Inferior parietal cortex (tissue), 1 donor: ENCODE measurements at regions not wholly inside any gene's neighbourhood (a gene's known extent, or its start where the extent isn't known, plus 50 kb on each side); places are given as distances from the start of the nearest gene placed in this dataset.
"Not testable (repeated sequence)": the region's sequence is repeated elsewhere in the genome, so short reads cannot be mapped to it uniquely, and the experiment has no call there.

Experiments used
- DNase-seq: peaks from one replicate; pipeline ENCODE4 v3.0.0-alpha.2; 2016; ENCODE audit errors: extremely low spot score

DNA sequence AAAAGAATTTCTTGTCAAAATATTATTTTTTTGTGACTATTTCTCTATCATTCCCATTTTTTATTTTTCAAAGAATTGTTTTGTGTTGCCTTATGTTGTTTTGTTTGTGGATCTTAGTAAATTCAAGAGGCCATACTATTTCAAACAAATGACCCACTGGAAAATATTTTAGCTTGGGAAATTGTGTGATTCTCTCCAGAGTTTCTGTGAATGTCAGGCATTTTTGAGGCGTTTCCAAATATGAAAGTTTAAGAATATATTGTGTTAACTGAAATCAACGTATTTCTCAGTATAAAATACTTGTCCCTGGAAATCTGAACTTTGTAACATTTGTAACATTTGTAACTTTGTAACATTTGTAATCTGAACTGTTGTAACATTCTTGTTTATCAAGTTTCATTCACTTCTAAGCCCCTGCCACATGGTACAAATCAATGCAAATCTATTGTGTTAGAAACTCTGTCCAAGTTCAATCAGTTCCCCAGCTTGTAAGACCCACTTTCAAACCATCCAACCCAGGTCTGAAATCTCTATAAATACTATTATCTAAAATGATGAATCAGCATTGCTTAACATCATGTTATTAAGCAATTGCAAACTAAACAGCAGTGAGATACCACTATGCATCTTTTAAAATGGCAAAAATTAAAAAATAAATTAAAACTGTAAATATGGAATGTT lies 465.4 kb upstream of the GRID2 start:
- DNase-seq: no peak

DNA sequence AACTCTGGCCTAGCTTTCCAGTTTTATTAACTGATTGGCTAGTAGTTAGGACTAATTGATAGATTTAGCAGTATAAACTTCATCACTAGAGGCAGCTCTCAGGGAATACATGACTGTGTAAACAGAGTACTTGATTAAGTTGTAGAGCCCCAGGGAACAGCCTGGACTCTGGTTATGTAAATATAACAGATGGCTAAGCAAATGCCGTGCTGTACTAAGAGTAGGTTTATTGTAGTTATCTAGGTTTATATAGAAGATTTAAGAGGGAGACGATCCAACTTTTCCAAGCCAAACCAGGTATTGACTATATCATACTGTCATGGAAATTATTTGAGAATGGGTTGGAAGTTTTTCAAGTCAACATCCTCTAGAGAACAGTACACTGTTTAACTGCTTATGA lies 463.4 kb upstream of the GRID2 start:
- DNase-seq: no peak

DNA sequence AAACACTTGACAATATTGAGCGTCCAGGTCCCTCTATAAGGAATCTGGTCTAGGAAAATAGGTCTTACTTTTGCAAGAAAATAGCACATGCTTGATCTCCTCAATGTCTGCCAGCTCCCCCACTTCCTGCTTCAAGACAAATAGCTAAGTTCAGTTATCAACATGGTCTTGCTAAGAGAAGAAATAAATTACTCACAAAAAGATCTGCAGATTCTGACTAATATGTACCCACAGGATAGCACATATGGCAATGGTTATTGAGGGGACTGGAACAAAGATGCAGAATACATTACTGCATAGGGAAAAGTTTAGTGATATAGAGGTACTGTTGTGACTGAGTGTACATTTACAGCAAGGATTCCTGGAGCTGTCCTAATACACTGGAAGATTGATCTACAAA lies 457.5 kb upstream of the GRID2 start:
- no peak for DNase-seq

DNA sequence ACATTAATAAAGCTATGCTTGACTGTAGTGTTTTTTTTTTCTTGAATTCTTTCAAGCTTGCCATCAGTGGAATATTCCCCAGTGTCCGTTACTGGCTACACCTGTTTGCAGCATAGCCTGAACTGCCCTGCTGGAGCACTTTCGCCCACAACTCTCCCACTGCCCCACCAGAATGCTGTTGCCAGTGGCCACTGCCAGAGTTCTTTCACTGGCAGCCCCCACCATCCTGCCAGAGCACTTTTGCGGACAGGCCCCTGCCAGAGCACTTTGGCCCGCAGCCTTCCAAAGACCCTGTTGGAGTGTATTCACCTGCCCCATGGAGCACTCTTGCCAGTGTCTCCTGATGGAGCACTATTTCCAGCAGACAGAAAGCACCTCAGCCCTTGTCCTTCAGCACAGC lies 452.3 kb upstream of the GRID2 start:
- DNase-seq: no peak

DNA sequence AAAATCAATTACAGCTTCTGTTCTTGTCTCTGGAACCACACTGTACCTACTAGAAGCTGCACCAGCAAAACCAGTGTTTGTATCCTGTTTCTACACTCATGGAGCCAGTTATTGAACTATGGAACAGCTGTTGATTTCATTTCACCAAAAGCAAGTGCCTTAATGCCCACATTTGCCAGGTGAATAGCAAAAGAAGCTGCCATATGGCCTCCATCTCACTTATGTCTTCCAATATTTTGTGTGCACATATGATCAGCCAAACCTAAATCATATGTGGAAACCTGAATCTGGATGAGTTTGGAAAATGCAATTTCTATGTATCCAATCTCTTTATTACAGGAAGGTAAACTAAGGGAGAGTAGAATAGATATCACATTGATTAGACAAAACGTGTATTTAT lies 415.8 kb upstream of the GRID2 start:
- no peak for DNase-seq

DNA sequence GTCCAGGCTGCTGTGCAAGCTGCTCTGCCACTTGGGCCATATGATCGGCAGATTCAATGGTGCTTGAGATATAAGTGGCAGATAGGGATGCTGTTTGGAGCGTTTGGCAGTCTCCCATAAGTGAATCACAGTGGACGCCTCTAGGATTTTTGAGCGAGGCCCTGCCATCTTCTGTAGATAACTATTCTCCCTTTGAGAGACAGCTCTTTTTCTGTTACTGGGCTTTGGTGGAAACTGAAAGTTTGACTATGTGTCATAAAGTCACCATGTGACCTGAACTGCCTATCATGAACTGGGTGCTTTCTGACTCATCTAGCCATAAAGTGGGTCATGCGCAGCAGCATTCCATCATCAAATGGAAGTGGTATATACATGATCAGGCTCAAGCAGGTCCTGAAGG lies 412.5 kb upstream of the GRID2 start:
- not testable (repeated sequence) for DNase-seq

DNA sequence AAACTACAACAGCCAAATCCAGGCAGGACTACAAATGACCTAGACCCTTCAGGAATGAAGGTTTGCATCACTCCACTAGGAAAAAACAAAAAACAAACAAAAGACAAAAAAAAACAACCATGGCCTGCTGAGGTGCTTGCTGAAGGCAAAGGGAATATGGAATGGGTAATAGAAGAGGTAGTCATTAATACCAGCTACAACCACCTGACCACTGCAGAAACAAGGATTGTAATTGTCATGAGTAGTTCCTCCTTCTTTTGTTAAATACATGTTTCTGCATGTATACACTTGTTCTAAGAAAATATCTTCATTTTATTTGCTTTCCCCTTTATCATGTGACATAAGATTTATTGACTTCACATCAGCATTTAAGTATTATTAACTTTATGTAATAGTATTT lies 409.8 kb upstream of the GRID2 start:
- no peak for DNase-seq

DNA sequence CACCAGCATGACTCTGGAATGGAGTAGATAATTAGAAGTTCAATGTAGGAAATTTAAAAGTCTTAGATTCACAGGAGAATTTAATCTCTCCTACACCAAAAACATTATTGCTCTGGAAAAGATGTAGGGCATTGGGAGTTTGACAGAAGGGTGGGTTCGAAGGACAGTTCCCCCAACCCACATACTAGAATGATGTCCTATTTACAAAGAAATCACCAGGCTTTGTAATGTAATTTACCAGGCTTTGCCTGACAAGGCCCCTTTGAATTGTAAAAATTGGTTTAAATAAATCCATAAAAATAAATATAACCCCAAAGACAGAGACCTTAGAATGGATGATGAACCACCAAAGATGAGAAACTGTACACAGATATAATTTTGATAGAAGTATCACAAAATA lies 399.2 kb upstream of the GRID2 start:
- DNase-seq: no peak

DNA sequence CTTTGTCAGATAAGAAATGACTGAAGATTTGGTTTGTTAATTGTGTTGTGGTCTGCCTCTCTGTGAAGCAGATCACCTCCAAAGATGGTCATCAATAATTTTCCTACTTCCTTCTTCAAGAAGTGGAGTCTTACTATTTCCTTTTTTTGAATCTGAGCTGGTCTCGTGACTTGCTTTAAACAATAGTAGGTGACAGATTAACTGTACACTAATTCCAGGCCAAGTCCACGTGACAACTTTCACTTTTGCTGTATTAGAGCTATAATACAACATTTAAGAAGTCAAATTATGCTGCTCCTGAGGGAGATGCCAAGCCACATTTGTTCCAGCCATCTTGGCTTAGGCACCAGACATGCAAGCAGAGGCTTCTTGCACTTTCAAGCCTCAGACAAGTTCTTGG lies 393.8 kb upstream of the GRID2 start:
- DNase-seq: no peak

DNA sequence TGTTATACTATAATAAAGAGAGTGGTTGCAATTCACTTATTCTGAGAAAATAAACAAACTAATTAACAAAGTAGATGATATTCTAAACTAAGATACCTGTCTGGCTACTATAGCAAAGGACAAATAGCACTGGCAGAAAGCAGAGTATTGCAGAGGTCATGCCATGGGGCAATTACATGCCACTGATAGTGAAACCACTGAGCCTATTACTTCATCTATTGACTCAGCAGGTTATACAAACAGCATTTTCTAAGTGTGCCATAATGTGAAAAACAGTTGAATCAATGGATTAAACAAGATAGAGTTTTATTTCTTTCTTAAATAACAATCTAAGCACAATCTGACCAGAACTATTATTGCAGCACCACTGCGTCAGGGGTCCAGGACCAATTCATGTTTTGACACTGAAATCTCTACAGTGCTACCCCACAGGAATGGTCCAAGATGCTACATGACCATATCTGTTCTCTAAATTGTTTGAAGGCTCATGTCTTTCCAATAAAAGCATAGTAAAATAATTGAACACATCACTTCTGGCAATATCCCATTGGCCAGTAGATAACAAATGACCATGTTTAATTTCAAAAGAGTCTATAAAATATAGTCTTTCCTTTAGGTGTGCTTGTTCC lies 389.5 kb upstream of the GRID2 start:
- DNase-seq: no peak

DNA sequence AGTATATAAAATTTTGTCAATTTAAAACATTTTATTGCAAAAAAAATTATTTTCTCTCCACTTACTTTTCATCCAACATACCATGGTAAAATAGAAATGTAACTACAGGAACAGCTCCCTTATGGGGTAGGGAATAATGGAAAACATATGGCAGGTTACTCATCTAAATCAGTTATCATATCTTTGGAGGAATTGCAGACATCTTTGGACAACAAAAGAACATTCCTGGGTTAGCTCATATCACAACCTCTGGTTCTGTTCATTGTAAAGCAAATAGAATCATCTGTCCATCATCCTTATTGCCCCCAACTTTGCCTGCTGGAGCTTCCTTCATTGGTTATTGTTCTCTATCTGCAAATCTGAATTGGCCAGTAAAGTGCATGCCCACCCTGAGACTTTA lies 387.5 kb upstream of the GRID2 start:
- no peak for DNase-seq

DNA sequence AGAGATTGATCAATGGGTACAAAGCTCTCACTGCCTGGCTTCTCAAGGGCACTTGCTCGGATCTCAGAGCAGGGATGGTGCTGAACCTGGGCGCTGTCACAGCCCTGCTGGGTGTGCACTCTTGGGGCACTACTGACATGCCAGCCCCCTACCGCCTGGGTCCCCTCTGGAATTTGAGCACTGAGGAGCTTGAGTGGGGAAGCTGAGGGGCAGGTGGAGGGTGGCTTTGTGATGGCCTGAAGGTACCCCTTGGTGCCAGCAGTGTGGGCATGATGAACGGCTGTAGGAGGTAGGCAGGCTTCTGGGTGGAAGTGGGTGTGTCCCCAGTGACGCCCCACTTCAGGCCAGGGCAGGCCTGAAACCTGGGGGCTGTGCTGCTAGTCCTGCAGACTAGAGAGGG lies 379.1 kb upstream of the GRID2 start:
- DNase-seq: no peak

DNA sequence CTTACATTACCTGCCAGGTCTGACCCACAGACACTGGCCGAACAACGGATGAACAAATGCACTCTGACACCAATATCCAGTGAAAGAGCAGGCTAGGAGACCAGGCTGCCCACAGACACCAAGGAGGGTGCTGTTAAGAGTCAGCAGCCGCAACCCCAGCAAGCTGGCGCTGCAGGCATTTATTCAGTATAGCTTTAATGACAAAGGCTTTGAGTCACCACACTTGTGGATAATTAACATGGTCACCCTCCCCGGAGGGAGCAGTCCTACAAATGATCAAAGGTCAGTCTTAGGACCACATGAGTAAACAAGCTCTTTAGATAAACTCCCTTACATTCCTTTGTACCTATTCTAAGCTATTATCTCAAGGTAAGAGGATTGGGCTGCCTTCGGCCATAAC lies 368.5 kb upstream of the GRID2 start:
- no peak for DNase-seq

DNA sequence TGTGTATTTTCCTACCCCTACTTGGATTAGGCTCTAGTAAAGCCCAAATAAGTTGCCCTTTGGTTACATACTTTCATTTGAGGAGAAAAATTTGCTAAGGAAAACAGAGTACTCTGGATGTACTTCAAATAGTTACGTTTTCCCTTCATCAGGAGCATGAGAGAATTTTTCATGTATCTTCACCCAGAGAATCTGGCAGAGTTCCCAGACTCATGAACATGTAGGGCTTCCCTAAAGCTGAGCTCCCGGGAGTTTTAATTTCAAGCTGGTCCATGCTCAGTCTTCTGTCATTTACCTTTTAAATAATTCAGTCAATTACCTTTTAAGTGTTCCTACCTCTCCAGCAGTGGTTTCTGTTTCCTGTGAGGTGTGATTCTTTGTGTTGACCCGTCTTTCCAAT lies 367.5 kb upstream of the GRID2 start:
- DNase-seq: peak; percentile 25

DNA sequence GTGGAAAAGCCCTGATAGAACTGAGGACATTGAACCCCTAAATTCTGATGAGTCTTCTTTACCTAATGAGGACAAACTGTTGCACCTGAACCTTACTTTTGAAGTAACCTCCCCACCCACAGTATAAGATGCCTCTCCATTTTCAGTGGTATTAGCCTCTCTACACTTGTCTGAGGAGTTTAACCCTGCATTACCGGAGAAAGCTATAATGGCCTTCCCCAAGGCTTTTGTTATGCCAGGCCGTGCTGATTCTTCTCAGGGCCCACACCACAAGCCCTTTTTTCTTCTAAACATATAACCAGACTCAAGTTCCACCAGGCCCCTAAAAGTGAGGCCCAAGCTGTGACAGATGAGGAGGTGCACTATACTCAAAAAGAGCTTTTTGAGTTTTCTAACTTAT lies 345.8 kb upstream of the GRID2 start:
- DNase-seq: no peak

DNA sequence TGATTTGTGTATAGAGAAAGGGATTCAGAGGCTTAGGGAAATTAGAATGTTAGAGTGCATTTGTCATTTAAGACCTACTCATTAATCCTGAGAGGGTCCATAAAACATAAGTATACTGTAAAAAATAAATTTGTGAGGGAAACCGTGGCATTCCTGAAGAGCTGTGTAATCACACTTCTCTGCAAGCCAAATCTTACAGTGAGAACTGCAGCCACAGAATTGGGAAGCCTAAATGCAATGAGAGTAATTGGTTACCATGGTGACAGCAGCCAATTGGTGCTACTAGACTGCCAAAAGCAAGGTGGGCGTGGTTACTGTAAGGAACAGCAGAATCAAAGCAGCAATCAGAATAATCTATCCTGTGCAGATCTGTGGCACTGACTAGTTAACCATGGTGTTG lies 345.2 kb upstream of the GRID2 start:
- peak; percentile 27 for DNase-seq

DNA sequence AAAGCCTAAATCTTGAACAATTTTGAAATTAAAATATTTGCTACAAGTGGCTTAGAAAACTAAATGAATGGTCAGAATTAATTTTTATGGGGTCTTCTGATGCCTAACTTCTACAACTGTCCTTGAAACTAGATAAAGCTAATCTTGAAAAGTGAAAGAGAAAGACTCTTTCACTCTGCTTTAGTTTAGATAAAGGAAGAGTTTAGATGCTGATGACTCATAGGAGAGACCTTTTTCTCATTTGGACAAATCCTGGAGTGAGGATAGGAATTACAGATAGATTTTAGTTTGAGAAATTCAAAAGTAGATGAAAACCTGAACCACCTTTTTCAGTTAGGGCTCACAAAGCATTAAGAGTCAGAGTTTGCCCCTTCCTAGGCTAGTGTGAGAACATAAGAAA lies 342.3 kb upstream of the GRID2 start:
- DNase-seq: no peak

DNA sequence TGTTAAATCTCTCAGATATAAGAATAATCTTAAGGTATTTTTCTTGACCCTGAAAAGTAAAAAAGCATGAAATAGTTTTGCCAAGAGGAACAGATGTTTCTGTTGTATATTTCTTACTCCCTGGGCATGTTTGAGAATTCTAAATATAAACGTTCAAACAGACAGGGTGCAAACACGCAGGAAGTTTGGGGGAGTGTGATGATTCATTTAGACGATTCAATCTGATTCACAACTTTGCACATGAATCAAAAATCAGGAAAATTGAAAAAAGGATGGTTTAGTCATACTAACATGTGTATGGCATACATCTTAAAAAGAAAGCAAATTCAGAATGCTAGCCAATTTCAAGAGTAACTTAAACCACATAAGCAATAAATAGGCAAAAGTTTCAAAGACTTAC lies 340.3 kb upstream of the GRID2 start:
- peak; percentile 68 for DNase-seq

DNA sequence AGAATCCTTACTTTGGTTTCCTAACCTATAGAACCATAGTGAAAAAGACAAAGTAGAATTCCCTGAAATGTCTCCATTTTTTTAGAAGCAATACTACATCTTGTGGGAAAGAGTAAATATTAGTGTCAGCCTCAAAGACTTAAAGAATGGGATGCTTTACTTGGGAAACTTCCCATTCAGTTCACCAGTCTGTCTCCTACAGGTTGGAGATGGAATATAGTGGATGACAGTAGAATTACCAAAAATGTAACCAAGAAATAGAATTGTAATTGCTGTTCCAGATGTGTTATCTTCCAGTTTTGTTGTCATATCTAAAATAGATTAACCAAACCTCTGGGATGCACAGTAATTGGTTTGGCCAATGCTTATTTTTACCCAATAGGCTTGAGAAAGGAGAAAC lies 338.6 kb upstream of the GRID2 start:
- no peak for DNase-seq

DNA sequence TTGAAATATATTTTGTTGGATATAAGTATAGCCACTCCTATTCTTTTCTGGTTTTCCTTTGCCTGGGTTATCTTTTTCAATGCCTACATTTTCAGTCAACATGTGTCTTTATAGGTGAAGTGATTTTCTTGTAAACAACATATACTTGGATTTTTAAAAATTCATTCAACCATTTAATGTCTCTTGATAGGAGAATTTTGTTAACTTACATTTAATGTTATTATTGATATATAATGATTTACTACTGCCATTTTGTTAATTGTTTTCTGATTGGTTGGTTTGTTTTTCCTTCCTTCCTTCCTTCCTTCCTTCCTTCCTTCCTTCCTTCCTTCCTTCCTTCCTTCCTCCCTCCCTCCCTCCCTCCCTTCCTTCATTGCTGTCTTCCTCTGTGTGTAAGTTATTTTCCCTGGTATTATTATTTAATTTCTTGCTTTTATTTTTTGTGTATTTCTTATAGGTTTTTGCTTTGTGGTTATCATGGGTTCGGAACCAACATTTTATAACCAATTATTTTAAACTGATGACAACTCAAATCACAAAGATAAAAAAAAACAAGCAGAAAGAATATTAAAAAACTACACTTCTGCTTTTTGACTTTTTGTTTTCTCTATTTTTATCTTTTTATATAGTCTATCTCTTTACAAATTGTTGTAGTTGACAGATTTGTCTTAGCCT lies 330.1 kb upstream of the GRID2 start:
- no peak for DNase-seq

DNA sequence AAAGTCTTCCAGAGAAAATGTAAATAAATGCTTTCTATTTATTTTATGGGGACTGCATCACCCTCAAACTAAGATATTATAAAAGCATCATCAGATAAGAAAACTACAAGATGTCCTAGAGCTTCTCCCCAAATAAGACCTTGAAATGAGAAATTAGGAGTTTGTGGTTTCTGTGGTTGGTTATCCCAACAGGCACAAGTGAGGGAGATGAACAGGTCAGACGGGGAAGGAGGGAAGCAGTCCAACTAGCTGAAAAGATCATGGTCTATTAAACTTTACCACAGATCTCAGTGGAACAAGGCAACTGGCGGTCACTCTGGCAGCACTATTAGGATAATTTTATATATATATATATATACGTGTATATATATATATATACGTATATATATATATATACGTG lies 319.3 kb upstream of the GRID2 start:
- DNase-seq: no peak

DNA sequence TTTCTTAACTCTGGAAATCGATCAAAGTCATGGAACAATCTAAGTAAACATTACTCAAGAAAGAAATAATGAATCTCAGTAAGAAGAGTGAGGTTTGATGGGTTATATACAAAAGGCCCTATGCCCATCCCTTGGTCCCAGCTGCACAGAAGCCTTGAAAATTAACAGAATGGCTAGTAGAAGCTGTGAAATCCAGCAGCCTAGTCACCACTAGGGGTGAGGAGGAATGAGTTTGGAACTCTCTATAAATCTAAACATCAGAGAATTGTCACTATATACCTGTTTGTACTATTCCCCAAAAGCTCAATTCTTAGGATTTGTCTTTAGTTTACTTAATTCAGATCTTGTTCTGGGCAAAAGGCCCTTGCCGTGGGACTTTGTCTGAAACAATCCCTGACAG lies 313.9 kb upstream of the GRID2 start:
- no peak for DNase-seq

DNA sequence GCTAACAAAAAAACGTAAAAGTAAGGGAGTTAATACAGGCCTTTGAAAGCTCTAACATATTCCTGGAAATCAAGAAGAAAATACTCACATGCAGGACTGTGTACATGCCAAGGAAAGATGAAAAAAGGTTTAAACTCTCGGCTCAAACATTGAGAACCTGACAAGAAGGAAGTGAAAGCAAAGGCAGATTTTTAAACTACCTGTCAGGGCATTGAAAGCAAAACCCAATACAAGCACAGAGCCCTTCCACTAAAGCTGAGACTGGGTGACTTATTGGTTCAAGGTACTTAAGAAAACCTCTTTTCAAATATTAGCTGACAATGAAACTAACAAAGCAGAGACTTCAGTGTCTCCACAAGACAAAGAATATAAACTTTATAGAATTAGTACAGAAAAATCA lies 313.0 kb upstream of the GRID2 start:
- DNase-seq: no peak

DNA sequence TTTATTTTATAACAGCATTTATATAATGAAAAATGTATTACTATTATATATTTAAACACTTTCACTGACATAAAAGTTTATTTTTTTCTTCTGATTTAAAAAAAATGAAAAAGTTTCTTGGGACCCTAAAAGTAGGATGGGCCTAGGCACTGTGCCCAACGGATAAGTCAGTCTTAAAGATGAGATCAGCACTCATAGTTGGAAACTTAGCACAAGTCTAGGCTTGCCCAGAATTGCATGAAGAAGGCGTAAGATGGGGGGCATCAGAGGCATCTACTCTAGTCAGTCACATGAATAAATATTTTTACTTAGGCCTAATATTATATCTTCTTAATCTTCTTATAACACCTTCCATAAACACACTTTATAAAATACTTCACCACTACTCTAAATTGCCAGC lies 306.7 kb upstream of the GRID2 start:
- no peak for DNase-seq
